HL-60 (cell line): ENCODE measurements at regions not wholly inside any gene's neighbourhood (a gene's known extent, or its start where the extent isn't known, plus 50 kb on each side); places are given as distances from the start of the nearest gene placed in this dataset.

Experiments used
- CTCF ChIP-seq: IDR thresholded peaks from one replicate; pipeline ENCODE4 v1.5.1; 2011; ENCODE audit warnings: low read length, control low read depth, inconsistent platforms; ENCODE audit not compliant: insufficient read depth
- REST ChIP-seq: IDR thresholded peaks from 2 replicates; pipeline ENCODE4 v1.6.1; 2012; ENCODE audit warnings: low read depth; ENCODE audit not compliant: insufficient replicate concordance

- no peak for TF ChIP-seq CTCF
- TF ChIP-seq REST = no peak
Observed at GRCh38 chr3:154734468-154734867, 304.5 kb upstream of the GPR149 start.
